Testis (tissue), 2 donors: ENCODE measurements at regions not wholly inside any gene's neighbourhood (a gene's known extent, or its start where the extent isn't known, plus 50 kb on each side); places are given as distances from the start of the nearest gene placed in this dataset.

Experiments used
- DNase-seq: peaks from one replicate; pipeline ENCODE4 v3.0.0-alpha.2; 2019
- H3K27ac ChIP-seq, 2 donors: fragments of 200-600 bp; sonication (generic); one replicate each; pipeline ENCODE4 v1.5.1; 2019
- H3K27me3 ChIP-seq: fragments of 200-600 bp; sonication (generic); one replicate; pipeline ENCODE4 v1.5.1; 2019
- H3K36me3 ChIP-seq: fragments of 200-600 bp; sonication (generic); one replicate; pipeline ENCODE4 v1.5.1; 2017; ENCODE audit warnings: low read depth; ENCODE audit errors: missing control alignments
- H3K4me1 ChIP-seq: fragments of 200-600 bp; sonication (generic); one replicate; pipeline ENCODE4 v1.5.1; 2019
- H3K4me3 ChIP-seq, 2 donors: fragments of 200-600 bp; sonication (generic); one replicate each; pipeline ENCODE4 v1.5.1; 2017 to 2019
- H3K9me3 ChIP-seq: fragments of 200-600 bp; sonication (generic); one replicate; pipeline ENCODE4 v1.5.1; 2017
- CTCF ChIP-seq, 3 experiments: fragments of 450-650 bp in 2 of 3; fragments of 200-600 bp in 1 of 3; sonication (generic) in 1 of 3; IDR thresholded peaks; one replicate each; pipeline ENCODE4 v1.5.1; 2016 to 2019; ENCODE audit warnings: antibody characterized with exemption in 3 of 3, mild to moderate bottlenecking in 2 of 3, moderate library complexity in 1 of 3
- POLR2A ChIP-seq: fragments of 450-650 bp; IDR thresholded peaks from one replicate; pipeline ENCODE4 v1.6.1; 2017; ENCODE audit warnings: antibody characterized with exemption, mild to moderate bottlenecking, moderate library complexity
- WGBS, 2 donors: methylation state at CpG; one replicate each; pipeline ENCODE4 v1.1.5; 2018; 5-methylcytosine and 5-hydroxymethylcytosine counted together
- intact Hi-C: fragments of 100-400 bp; cut with DNase I; formaldehyde crosslinking; loops from one replicate; pipeline ENCODE4 v1.15.1; 2023; ENCODE audit warnings: low total_unique reads
- small RNA-seq, 2 donors: library from RNA; depleted of rRNA; stranded (forward); fragments of <200 nt; gene quantifications; one replicate each; pipeline ENCODE3, GENCODE V24; 2016

DNA sequence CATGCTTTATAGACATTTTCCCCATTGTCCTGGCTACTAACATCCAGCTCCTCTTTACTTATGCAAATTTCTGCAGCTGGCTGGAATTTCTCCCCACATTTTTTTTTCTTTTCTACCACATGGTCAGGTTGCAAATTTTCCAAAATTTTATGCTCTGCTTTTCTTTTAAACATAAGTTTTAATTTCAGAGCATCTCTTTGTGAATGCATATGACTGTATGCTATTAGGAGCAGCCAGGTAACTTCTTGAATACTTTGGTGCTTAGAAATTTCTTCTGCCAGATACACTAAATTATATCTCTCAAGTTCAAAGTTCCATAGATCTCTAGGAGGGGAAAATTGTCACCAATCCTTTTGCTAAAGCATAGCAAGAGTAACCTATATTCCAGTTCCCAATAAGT lies 365.9 kb downstream of the LRFN5 start:
- Histone ChIP-seq H3K4me1 (no peaks in the 10 kb centered on the region), H3K9me3 (no peaks in the 10 kb centered on the region), H3K36me3 (no peaks in the 10 kb centered on the region), H3K27ac (no peak overlapping the region), H3K4me3 (no peak overlapping the region), H3K27me3 (no peaks in the 10 kb centered on the region)
- TF ChIP-seq CTCF (IDR thresholded peaks at IDR 0.05) (no peak), POLR2A (no peak)
- no peak for DNase-seq
- intact Hi-C loops: no loop called here

GRCh38 chr14:41960281-41960680 lies 353.6 kb downstream of the LRFN5 start:
- Histone ChIP-seq H3K4me1 (no peaks in the 10 kb centered on the region), H3K27ac (no peak overlapping the region), H3K27me3 (no peaks in the 10 kb centered on the region), H3K9me3 (no peaks in the 10 kb centered on the region), H3K36me3 (no peaks in the 10 kb centered on the region), H3K4me3 (no peak overlapping the region)
- intact Hi-C loops: no loop called here
- DNase-seq: no peak
- WGBS, 2 donors: 52 to 63% methylated on average over 3 of the region's 3 CpGs
- TF ChIP-seq POLR2A (no peak), CTCF (IDR thresholded peaks at IDR 0.05) (no peak)

- 73 to 85% methylated on average over 1 of the region's 1 CpG for WGBS, 2 donors
- H3K36me3 ChIP-seq: no peaks in the 10 kb centered on the region
- H3K4me3 ChIP-seq: no peak overlapping the region
- H3K4me1 ChIP-seq: no peaks in the 10 kb centered on the region
- TF ChIP-seq CTCF (IDR thresholded peaks at IDR 0.05): no peak
- TF ChIP-seq POLR2A: no peak
- H3K9me3 ChIP-seq: no peaks in the 10 kb centered on the region
- DNase-seq: no peak
- H3K27ac ChIP-seq: no peak overlapping the region
- H3K27me3 ChIP-seq: no peaks in the 10 kb centered on the region
- intact Hi-C loops: no loop called here
Measured at GRCh38 chr14:41957459-41957858, 350.8 kb downstream of the LRFN5 start.

Small RNA genes in the stretch of these regions (small RNA-seq; reads per million reads assigned to genes)
- gene AL163153.1 (0 reads per million in 2 donors), gene AL358913.1 (0 reads per million in 2 donors), gene AL442163.3 (0 reads per million in 2 donors)
